ENCODE measurements at regions not wholly inside any gene's neighbourhood (a gene's known extent, or its start where the extent isn't known, plus 50 kb on each side); places are given as distances from the start of the nearest gene placed in this dataset.

DNA sequence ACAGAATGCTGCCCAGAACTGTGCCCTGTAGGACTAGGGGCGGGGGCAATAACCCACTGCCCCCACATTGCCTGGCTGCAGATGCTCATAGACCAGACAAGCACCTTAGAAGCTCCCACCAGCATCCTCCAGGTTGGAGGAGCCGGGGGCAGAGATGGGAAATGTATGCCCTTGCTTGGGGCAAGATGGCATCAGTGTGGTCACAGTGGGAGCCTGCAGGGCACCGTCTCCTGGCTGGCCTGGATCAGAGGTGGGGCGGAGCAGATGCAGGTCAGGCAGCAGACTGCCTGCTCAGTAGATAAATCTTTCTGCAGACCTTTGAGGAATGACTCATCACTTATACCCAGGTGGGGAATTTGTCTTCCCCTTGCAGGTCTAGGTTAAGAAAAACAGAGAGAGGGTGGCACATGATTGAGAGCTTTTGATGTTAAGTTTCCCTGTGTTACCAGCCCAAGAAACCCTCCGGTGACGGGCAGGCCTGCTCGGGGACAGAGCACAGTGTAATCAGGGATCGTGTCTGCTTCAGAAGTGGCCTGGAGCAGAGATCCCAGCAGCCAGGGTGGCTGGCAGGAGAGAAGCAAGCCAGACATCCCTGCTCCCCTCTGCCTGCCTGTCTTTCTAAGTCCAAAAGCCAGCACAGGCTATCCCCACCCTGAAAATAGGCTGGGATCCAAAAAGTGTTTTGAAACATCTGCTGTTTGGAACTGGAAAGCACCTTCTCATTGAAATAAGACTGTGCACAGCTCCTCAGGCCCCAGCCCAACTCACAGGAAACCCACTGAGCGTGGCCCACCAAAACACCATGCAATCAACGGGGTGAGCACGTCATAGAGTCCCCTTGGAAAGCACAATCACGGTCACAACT, 50.7 kb upstream of the RPL38 start:
- DNase-seq: no peak
- intact Hi-C loops (cut with DNase I; ENCODE audit: low total_unique reads): no loop called here
- 68 to 69% methylated on average over 6 to 12 of the region's 12 CpGs for WGBS, 2 donors
- no peak overlapping the region for H3K4me3 ChIP-seq
- H3K4me1 ChIP-seq: no peaks in the 10 kb centered on the region
- no peak for TF ChIP-seq POLR2A (IDR thresholded peaks at IDR 0.05)
- TF ChIP-seq, protein P1, sequence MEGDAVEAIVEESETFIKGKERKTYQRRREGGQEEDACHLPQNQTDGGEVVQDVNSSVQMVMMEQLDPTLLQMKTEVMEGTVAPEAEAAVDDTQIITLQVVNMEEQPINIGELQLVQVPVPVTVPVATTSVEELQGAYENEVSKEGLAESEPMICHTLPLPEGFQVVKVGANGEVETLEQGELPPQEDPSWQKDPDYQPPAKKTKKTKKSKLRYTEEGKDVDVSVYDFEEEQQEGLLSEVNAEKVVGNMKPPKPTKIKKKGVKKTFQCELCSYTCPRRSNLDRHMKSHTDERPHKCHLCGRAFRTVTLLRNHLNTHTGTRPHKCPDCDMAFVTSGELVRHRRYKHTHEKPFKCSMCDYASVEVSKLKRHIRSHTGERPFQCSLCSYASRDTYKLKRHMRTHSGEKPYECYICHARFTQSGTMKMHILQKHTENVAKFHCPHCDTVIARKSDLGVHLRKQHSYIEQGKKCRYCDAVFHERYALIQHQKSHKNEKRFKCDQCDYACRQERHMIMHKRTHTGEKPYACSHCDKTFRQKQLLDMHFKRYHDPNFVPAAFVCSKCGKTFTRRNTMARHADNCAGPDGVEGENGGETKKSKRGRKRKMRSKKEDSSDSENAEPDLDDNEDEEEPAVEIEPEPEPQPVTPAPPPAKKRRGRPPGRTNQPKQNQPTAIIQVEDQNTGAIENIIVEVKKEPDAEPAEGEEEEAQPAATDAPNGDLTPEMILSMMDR (IDR thresholded peaks at IDR 0.05): no peak
- H3K27me3 ChIP-seq: no peaks in the 10 kb centered on the region
- no peaks in the 10 kb centered on the region for H3K9me3 ChIP-seq
- H3K27ac ChIP-seq: no peak overlapping the region
- no peaks in the 10 kb centered on the region for H3K36me3 ChIP-seq (ENCODE audit: low read depth, missing control alignments)

DNA sequence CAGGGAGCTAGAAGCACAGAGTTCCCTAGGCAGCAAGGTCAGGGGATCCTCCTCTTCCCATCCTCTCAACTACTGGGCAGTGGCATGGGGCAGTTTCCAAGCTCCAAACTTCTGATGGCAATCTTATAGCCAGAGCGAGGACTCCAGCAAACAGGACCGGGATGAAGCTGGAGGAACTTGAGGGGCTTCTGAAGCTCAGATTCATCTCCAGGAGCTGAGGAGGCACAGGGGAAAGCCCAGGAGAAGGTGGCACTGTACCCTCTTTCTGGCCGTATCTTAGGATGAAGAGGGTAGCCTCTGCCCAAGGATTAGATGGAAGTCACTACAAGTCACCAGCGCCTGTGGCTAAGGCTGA, 50.0 kb upstream of the RPL38 start:
- Histone ChIP-seq H3K4me1 (no peaks in the 10 kb centered on the region), H3K27ac (no peak overlapping the region), H3K27me3 (no peaks in the 10 kb centered on the region), H3K36me3 (ENCODE audit: low read depth, missing control alignments) (no peaks in the 10 kb centered on the region), H3K4me3 (no peak overlapping the region), H3K9me3 (no peaks in the 10 kb centered on the region)
- 83 to 98% methylated on average over 4 of the region's 4 CpGs for WGBS, 2 donors
- intact Hi-C loops (cut with DNase I; ENCODE audit: low total_unique reads): no loop called here
- TF ChIP-seq, protein P1 (IDR thresholded peaks at IDR 0.05): no peak
- no peak for TF ChIP-seq POLR2A (IDR thresholded peaks at IDR 0.05)
- no peak for DNase-seq

All from testis (tissue), 2 donors.